A549 (cell line): ENCODE measurements at regions not wholly inside any gene's neighbourhood (a gene's known extent, or its start where the extent isn't known, plus 50 kb on each side); places are given as distances from the start of the nearest gene placed in this dataset.

ENCODE experiments used
- ATAC-seq, 2 experiments: fragments of 200-7000 bp in 1 of 2; fragments of >200 bp in 1 of 2; cut with Nextera tagmentation in 1 of 2; cut with Tn5 transposase in 1 of 2; 3 replicates each; pipeline versions ENCODE4 v1.8.0 to v1.9.1; 2018 to 2020; ENCODE audit warnings: mild to moderate bottlenecking in 1 of 2, moderate library complexity in 1 of 2
- CTCF ChIA-PET: fragments of 300-600 bp; sonication (Branson Sonifier 250); formaldehyde crosslinking; extraction: SDS; loops from one replicate; lab custom pipeline; 2021; ENCODE audit warnings: antibody characterized with exemption, inconsistent platforms; lab: Yijun Ruan, JAX
- POLR2A ChIA-PET: fragments of 350-600 bp; formaldehyde crosslinking; extraction: SDS; loops from one replicate; lab custom pipeline; 2021; ENCODE audit warnings: antibody characterized with exemption, inconsistent platforms; lab: Yijun Ruan, JAX
- DNase-seq, 2 experiments: peaks; one replicate each; pipeline versions ENCODE4 v3.0.0 to v3.0.0-alpha.2; 2011 to 2016; ENCODE audit warnings: low read depth in 1 of 2, low spot score in 1 of 2
- FAIRE-seq: peaks from 2 replicates; lab custom pipeline; 2011; peaks lifted over from hg19 to GRCh38; lab: Jason Lieb, UNC
- H3K27ac ChIP-seq, 2 experiments: fragments of >200 bp; sonication (Bioruptor Twin); formaldehyde crosslinking; 3 replicates each; pipeline ENCODE4 v1.5.1; 2016 to 2017
- H3K4me1 ChIP-seq: fragments of >200 bp; sonication (Bioruptor Twin); formaldehyde crosslinking; 3 replicates; pipeline ENCODE4 v1.6.1; 2016
- H3K4me2 ChIP-seq: fragments of >200 bp; sonication (Bioruptor Twin); formaldehyde crosslinking; 3 replicates; pipeline ENCODE4 v1.6.1; 2016
- H3K4me3 ChIP-seq: fragments of >200 bp; sonication (Bioruptor Twin); formaldehyde crosslinking; 3 replicates; pipeline ENCODE4 v1.5.1; 2016
- H3K9me3 ChIP-seq: fragments of >200 bp; sonication (Bioruptor Twin); formaldehyde crosslinking; 3 replicates; pipeline ENCODE4 v1.6.1; 2016
- ATOH8 ChIP-seq: fragments of 250-450 bp; sonication (Bioruptor Pico); IDR thresholded peaks from 2 replicates; pipeline ENCODE4 v1.5.0; 2020; ENCODE audit warnings: low read depth, mild to moderate bottlenecking, moderate library complexity
- BCL3 ChIP-seq: fragments of >200 bp; sonication (Bioruptor Twin); formaldehyde crosslinking; IDR thresholded peaks from 3 replicates; pipeline ENCODE4 v1.6.1; 2016
- CHD2 ChIP-seq: fragments of 150-350 bp; IDR thresholded peaks from 2 replicates; pipeline ENCODE4 v1.6.1; 2014; ENCODE audit warnings: low read length; ENCODE audit not compliant: partially characterized antibody
- CHD4 ChIP-seq: fragments of 200-600 bp; sonication (generic); IDR thresholded peaks from 2 replicates; pipeline ENCODE4 v1.6.1; 2016; ENCODE audit warnings: antibody characterized with exemption, mild to moderate bottlenecking, borderline replicate concordance
- CTCF ChIP-seq: fragments of >200 bp; sonication (Bioruptor Twin); formaldehyde crosslinking; IDR thresholded peaks from 3 replicates; pipeline ENCODE4 v1.5.1; 2016
- EP300 ChIP-seq, 2 experiments: fragments of >200 bp; sonication (Bioruptor Twin); formaldehyde crosslinking; IDR thresholded peaks; 2 replicates in 1 of 2; 3 replicates in 1 of 2; pipeline ENCODE4 v1.6.1; 2016 to 2017
- ESRRA ChIP-seq: fragments of 150-350 bp; IDR thresholded peaks from 2 replicates; pipeline ENCODE4 v1.6.1; 2014; ENCODE audit warnings: mild to moderate bottlenecking, low read length, borderline replicate concordance
- FOSL2 ChIP-seq, 2 experiments: fragments of 450-650 bp in 1 of 2; fragments of >200 bp in 1 of 2; sonication (Bioruptor Twin) in 1 of 2; formaldehyde crosslinking; IDR thresholded peaks; 2 replicates each; pipeline versions ENCODE4 v1.5.0 to v1.6.1; 2016 to 2020; ENCODE audit warnings: mild to moderate bottlenecking in 1 of 2, moderate library complexity in 1 of 2
- HEYL ChIP-seq: fragments of 250-450 bp; sonication (Bioruptor Pico); IDR thresholded peaks from 2 replicates; pipeline ENCODE4 v1.8.0; 2021; ENCODE audit warnings: mild to moderate bottlenecking, moderate library complexity
- HOXA7 ChIP-seq: fragments of 250-450 bp; sonication (Bioruptor Pico); IDR thresholded peaks from 2 replicates; pipeline ENCODE4 v1.5.0; 2020; ENCODE audit warnings: mild to moderate bottlenecking, moderate library complexity
- HOXB13 ChIP-seq: fragments of 250-450 bp; sonication (Bioruptor Pico); IDR thresholded peaks from 2 replicates; pipeline ENCODE4 v1.5.0; 2020; ENCODE audit warnings: low read depth, mild to moderate bottlenecking, moderate library complexity
- JUN ChIP-seq, 2 experiments: fragments of >200 bp; sonication (Bioruptor Twin); formaldehyde crosslinking; IDR thresholded peaks; 2 replicates in 1 of 2; 3 replicates in 1 of 2; pipeline ENCODE4 v1.6.1; 2016 to 2017
- JUNB ChIP-seq: fragments of >200 bp; sonication (Bioruptor Twin); formaldehyde crosslinking; IDR thresholded peaks from 2 replicates; pipeline ENCODE4 v1.6.1; 2016
- KDM1A ChIP-seq: fragments of 200-600 bp; sonication (generic); IDR thresholded peaks from 2 replicates; pipeline ENCODE4 v1.6.1; 2016; ENCODE audit warnings: low read depth, mild to moderate bottlenecking
- MAFK ChIP-seq: fragments of 450-650 bp; IDR thresholded peaks from 2 replicates; pipeline ENCODE4 v1.6.1; 2014; ENCODE audit not compliant: partially characterized antibody
- MYC ChIP-seq: IDR thresholded peaks from 2 replicates; pipeline ENCODE4 v1.6.1; 2012; ENCODE audit warnings: mild to moderate bottlenecking, inconsistent platforms, low read length, improper control_type of control experiment, borderline replicate concordance
- NFE2L2 ChIP-seq: fragments of 150-350 bp; conservative IDR thresholded peaks from 2 replicates; pipeline ENCODE4 v1.6.1; 2014; ENCODE audit warnings: low read length
- REST ChIP-seq: fragments of 200-600 bp; sonication (generic); IDR thresholded peaks from 2 replicates; pipeline ENCODE4 v1.6.1; 2016; ENCODE audit warnings: antibody characterized with exemption, mild to moderate bottlenecking, moderate library complexity
- RFX5 ChIP-seq: fragments of 450-650 bp; IDR thresholded peaks from 2 replicates; pipeline ENCODE4 v1.7.1; 2014; ENCODE audit warnings: antibody characterized with exemption, mild to moderate bottlenecking, moderate library complexity
- SREBF2 ChIP-seq: fragments of 450-650 bp; IDR thresholded peaks from 2 replicates; pipeline ENCODE4 v1.6.1; 2014; ENCODE audit warnings: mild to moderate bottlenecking, moderate library complexity
- TP53 ChIP-seq: fragments of 250-450 bp; sonication (Bioruptor Pico); IDR thresholded peaks from 2 replicates; pipeline ENCODE4 v1.5.0; 2021; ENCODE audit warnings: mild to moderate bottlenecking, moderate library complexity
- ZSCAN20 ChIP-seq: fragments of 250-450 bp; sonication (Bioruptor Pico); IDR thresholded peaks from 2 replicates; pipeline ENCODE4 v1.8.0; 2022; ENCODE audit warnings: mild to moderate bottlenecking, moderate library complexity
- WGBS: methylation state at CpG from one replicate; pipeline ENCODE4 v1.1.6; 2017; ENCODE audit errors: missing lambda C conversion rate; 5-methylcytosine and 5-hydroxymethylcytosine counted together
- TF ChIP-seq, protein P1 (sequence below): IDR thresholded peaks from 2 replicates; pipeline ENCODE4 v1.6.1; 2012; ENCODE audit warnings: low read depth, borderline replicate concordance
- TF ChIP-seq, protein P2 (sequence below): fragments of 250-450 bp; sonication (Bioruptor Pico); IDR thresholded peaks from 2 replicates; pipeline ENCODE4 v1.5.0; 2021; ENCODE audit warnings: mild to moderate bottlenecking, moderate library complexity, borderline replicate concordance

GRCh38 chr13:107301724-107302374, 733.9 kb upstream of the ARGLU1 start:
- TF ChIP-seq SREBF2 (no peak), NFE2L2 (no peak), BCL3 (no peak), FOSL2 (IDR thresholded peaks at IDR 0.05) (no peak), FOSL2 (CRISPR knock-in tag; IDR thresholded peaks at IDR 0.05) (no peak), MYC (no peak)
- TF ChIP-seq, protein P1, sequence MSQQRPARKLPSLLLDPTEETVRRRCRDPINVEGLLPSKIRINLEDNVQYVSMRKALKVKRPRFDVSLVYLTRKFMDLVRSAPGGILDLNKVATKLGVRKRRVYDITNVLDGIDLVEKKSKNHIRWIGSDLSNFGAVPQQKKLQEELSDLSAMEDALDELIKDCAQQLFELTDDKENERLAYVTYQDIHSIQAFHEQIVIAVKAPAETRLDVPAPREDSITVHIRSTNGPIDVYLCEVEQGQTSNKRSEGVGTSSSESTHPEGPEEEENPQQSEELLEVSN: no peak
- Histone ChIP-seq H3K9me3 (no peaks in the 10 kb centered on the region), H3K4me1 (no peaks in the 10 kb centered on the region), H3K27ac (no peak overlapping the region), H3K4me2 (no peak overlapping the region), H3K4me3 (no peak overlapping the region)
- DNase-seq: no peak
- ChIA-PET POLR2A (no interaction called here), CTCF (no interaction called here)
- no peak for FAIRE-seq
- no peak for ATAC-seq
- WGBS: 34% methylated on average over 4 of the region's 4 CpGs

GRCh38 chr13:107299717-107300116, 731.8 kb upstream of the ARGLU1 start:
- no peak for ATAC-seq
- POLR2A ChIA-PET: no interaction called here

DNA sequence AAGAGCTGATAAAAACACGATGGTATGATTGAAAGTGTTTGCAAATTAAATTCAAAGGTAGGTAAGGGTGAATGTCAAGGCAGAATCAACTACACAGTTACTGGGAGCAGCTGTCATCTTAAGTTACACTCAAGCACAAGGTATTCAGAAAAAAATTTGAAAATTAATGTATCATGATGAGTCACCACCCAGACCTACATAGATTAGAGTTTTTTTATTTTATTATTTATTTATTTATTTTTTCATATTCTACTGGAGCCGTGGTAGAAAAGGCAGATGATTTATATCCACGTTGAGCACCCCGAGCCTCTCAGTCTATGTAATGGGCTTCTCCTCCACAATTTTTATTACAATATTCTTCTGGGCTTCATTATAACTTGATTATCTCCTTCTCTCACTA, 728.9 kb upstream of the ARGLU1 start:
- Histone ChIP-seq H3K4me1 (no peaks in the 10 kb centered on the region), H3K27ac (no peak overlapping the region), H3K4me3 (no peak overlapping the region), H3K9me3 (no peaks in the 10 kb centered on the region), H3K4me2 (no peak overlapping the region)
- DNase-seq: no peak
- no peak for ATAC-seq
- CTCF ChIA-PET: no interaction called here
- POLR2A ChIA-PET: no interaction called here
- WGBS: 4% methylated on average over 4 of the region's 4 CpGs
- no peak for FAIRE-seq
- TF ChIP-seq CTCF: no peak
- no peak for TF ChIP-seq REST
- no peak for TF ChIP-seq CHD4
- no peak for TF ChIP-seq ATOH8 (CRISPR knock-in tag)
- no peak for TF ChIP-seq TP53
- no peak for TF ChIP-seq JUNB
- no peak for TF ChIP-seq HOXA7 (CRISPR knock-in tag)
- TF ChIP-seq HEYL (CRISPR knock-in tag): no peak
- no peak for TF ChIP-seq ESRRA
- no peak for TF ChIP-seq ZSCAN20 (CRISPR knock-in tag)
- TF ChIP-seq CHD2: no peak
- TF ChIP-seq JUN (IDR thresholded peaks at IDR 0.05): no peak
- no peak for TF ChIP-seq RFX5
- no peak for TF ChIP-seq MAFK

More at GRCh38 chr13:107299717-107300116, 731.8 kb upstream of the ARGLU1 start:
- H3K4me3 ChIP-seq: no peak overlapping the region
- 7% methylated on average over 5 of the region's 5 CpGs for WGBS
- CTCF ChIA-PET: no interaction called here
- TF ChIP-seq HOXB13 (CRISPR knock-in tag) (no peak), HEYL (CRISPR knock-in tag) (no peak), MYC (no peak), EP300 (IDR thresholded peaks at IDR 0.05) (no peak), KDM1A (no peak), MAFK (no peak)
- TF ChIP-seq, protein P2, sequence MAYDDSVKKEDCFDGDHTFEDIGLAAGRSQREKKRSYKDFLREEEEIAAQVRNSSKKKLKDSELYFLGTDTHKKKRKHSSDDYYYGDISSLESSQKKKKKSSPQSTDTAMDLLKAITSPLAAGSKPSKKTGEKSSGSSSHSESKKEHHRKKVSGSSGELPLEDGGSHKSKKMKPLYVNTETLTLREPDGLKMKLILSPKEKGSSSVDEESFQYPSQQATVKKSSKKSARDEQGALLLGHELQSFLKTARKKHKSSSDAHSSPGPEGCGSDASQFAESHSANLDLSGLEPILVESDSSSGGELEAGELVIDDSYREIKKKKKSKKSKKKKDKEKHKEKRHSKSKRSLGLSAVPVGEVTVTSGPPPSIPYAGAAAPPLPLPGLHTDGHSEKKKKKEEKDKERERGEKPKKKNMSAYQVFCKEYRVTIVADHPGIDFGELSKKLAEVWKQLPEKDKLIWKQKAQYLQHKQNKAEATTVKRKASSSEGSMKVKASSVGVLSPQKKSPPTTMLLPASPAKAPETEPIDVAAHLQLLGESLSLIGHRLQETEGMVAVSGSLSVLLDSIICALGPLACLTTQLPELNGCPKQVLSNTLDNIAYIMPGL (CRISPR knock-in tag): no peak
- no peaks in the 10 kb centered on the region for H3K4me1 ChIP-seq
- no peaks in the 10 kb centered on the region for H3K9me3 ChIP-seq
- H3K27ac ChIP-seq: no peak overlapping the region
- FAIRE-seq: no peak
- no peak for DNase-seq
- H3K4me2 ChIP-seq: no peak overlapping the region
